GM23338 (cell line): ENCODE measurements at regions not wholly inside any gene's neighbourhood (a gene's known extent, or its start where the extent isn't known, plus 50 kb on each side); places are given as distances from the start of the nearest gene placed in this dataset.

Experiments
- ATAC-seq: fragments of 200-7000 bp; cut with Tn5 transposase; 3 replicates; pipeline ENCODE4 v1.9.1; 2020
- DNase-seq: peaks from one replicate; pipeline ENCODE4 v3.0.0-alpha.2; 2015; ENCODE audit warnings: low spot score
- H2AFZ ChIP-seq: fragments of 200-600 bp; sonication (generic); 2 replicates; pipeline ENCODE4 v1.8.0; 2016; ENCODE audit warnings: antibody characterized with exemption, mild to moderate bottlenecking, moderate library complexity
- H3F3A ChIP-seq: fragments of 200-600 bp; sonication (generic); replicated peaks from 2 replicates; pipeline ENCODE4 v1.8.0; 2017; ENCODE audit warnings: antibody characterized with exemption, mixed run types, low read depth
- H3K27ac ChIP-seq: fragments of 200-600 bp; sonication (generic); 2 replicates; pipeline ENCODE4 v1.6.1; 2016; ENCODE audit warnings: low read depth
- H3K27me3 ChIP-seq: fragments of 200-600 bp; sonication (generic); 2 replicates; pipeline ENCODE4 v1.8.0; 2016; ENCODE audit warnings: mild to moderate bottlenecking, mixed run types, moderate library complexity; ENCODE audit not compliant: insufficient read depth
- H3K36me3 ChIP-seq: fragments of 200-600 bp; sonication (generic); 2 replicates; pipeline ENCODE4 v1.8.0; 2016; ENCODE audit warnings: mild to moderate bottlenecking; ENCODE audit not compliant: insufficient read depth
- H3K4me1 ChIP-seq: fragments of 200-600 bp; sonication (generic); 2 replicates; pipeline ENCODE4 v1.8.0; 2016; ENCODE audit warnings: mild to moderate bottlenecking, moderate library complexity; ENCODE audit not compliant: insufficient read depth
- H3K4me2 ChIP-seq: fragments of 200-600 bp; sonication (generic); 2 replicates; pipeline ENCODE4 v1.7.1; 2017; ENCODE audit warnings: mixed run types
- H3K4me3 ChIP-seq: fragments of 200-600 bp; sonication (generic); 2 replicates; pipeline ENCODE4 v1.6.1; 2016; ENCODE audit warnings: mixed run types
- H3K79me2 ChIP-seq: fragments of 200-600 bp; sonication (generic); replicated peaks from 2 replicates; pipeline ENCODE4 v1.8.0; 2017; ENCODE audit warnings: mild to moderate bottlenecking; ENCODE audit not compliant: insufficient read depth
- H3K9me2 ChIP-seq: fragments of 200-600 bp; sonication (generic); 2 replicates; pipeline ENCODE4 v1.8.0; 2017; ENCODE audit not compliant: insufficient read depth
- H4K20me1 ChIP-seq: fragments of 200-600 bp; sonication (generic); replicated peaks from 2 replicates; pipeline ENCODE4 v1.8.0; 2017; ENCODE audit warnings: mild to moderate bottlenecking; ENCODE audit not compliant: insufficient read depth
- H3K27ac Mint-ChIP-seq: 2 replicates; pipeline ENCODE4 v1.8.0; 2020; ENCODE audit warnings: inconsistent platforms, mild to moderate bottlenecking, moderate library complexity, mixed read lengths
- H3K27me3 Mint-ChIP-seq: 3 replicates; pipeline ENCODE4 v1.8.0; 2022; ENCODE audit warnings: low read depth, mild to moderate bottlenecking, moderate library complexity, mixed read lengths, inconsistent platforms; ENCODE audit not compliant: insufficient read depth, poor library complexity
- H3K36me3 Mint-ChIP-seq: 3 replicates; pipeline ENCODE4 v1.8.0; 2021; ENCODE audit warnings: low read depth, mild to moderate bottlenecking, inconsistent platforms, moderate library complexity, mixed read lengths
- H3K4me1 Mint-ChIP-seq: 3 replicates; pipeline ENCODE4 v1.8.0; 2020; ENCODE audit warnings: mild to moderate bottlenecking, inconsistent platforms, mixed read lengths
- H3K4me3 Mint-ChIP-seq: 3 replicates; pipeline ENCODE4 v1.8.0; 2021; ENCODE audit warnings: moderate library complexity, mild to moderate bottlenecking, inconsistent platforms, mixed read lengths
- H3K9me3 Mint-ChIP-seq: 3 replicates; pipeline ENCODE4 v1.8.0; 2020; ENCODE audit warnings: moderate library complexity, mild to moderate bottlenecking, inconsistent platforms, mixed read lengths
- CREB1 ChIP-seq: fragments of 250-450 bp; sonication (Bioruptor Pico); IDR thresholded peaks from 2 replicates; pipeline ENCODE4 v1.5.0; 2020; ENCODE audit warnings: low read depth, mild to moderate bottlenecking, moderate library complexity
- EZH2 ChIP-seq: fragments of 200-600 bp; sonication (generic); IDR thresholded peaks from one replicate; pipeline ENCODE4 v1.8.0; 2017; ENCODE audit warnings: antibody characterized with exemption, mild to moderate bottlenecking, low read depth; ENCODE audit not compliant: unreplicated experiment
- EZH2phosphoT487 ChIP-seq: fragments of 200-600 bp; sonication (generic); IDR thresholded peaks from one replicate; pipeline ENCODE4 v1.8.1; 2018; ENCODE audit warnings: antibody characterized with exemption; ENCODE audit not compliant: unreplicated experiment
- JUNB ChIP-seq: IDR thresholded peaks from one replicate; pipeline ENCODE4 v1.6.1; 2016; ENCODE audit warnings: antibody characterized with exemption; ENCODE audit not compliant: unreplicated experiment
- NANOG ChIP-seq: IDR thresholded peaks from 2 replicates; pipeline ENCODE4 v1.6.1; 2016; ENCODE audit warnings: antibody characterized with exemption, borderline replicate concordance
- POLR2AphosphoS5 ChIP-seq: IDR thresholded peaks from 2 replicates; pipeline ENCODE4 v1.6.1; 2016; ENCODE audit warnings: antibody characterized with exemption, low read depth
- STAT1 ChIP-seq: IDR thresholded peaks from one replicate; pipeline ENCODE4 v1.6.1; 2016; ENCODE audit warnings: antibody characterized with exemption; ENCODE audit not compliant: unreplicated experiment
- ZNF114 ChIP-seq: fragments of 250-450 bp; sonication (Bioruptor Pico); IDR thresholded peaks from 2 replicates; pipeline ENCODE4 v1.5.0; 2020; ENCODE audit warnings: mild to moderate bottlenecking, moderate library complexity
- ZNF331 ChIP-seq: fragments of 250-450 bp; sonication (Bioruptor Pico); IDR thresholded peaks from 2 replicates; pipeline ENCODE4 v1.5.0; 2020; ENCODE audit warnings: low read depth, mild to moderate bottlenecking, moderate library complexity
- TF ChIP-seq, protein P1 (sequence below), 2 experiments: fragments of 200-600 bp in 1 of 2; sonication (generic) in 1 of 2; conservative IDR thresholded peaks; 2 replicates each; pipeline versions ENCODE4 v1.5.1 to v1.6.1; 2016 to 2017; ENCODE audit warnings: antibody characterized with exemption in 2 of 2, low read depth in 2 of 2, mild to moderate bottlenecking in 2 of 2, moderate library complexity in 1 of 2
- TF ChIP-seq, protein P2 (sequence below): fragments of 250-450 bp; sonication (Bioruptor Pico); IDR thresholded peaks from 2 replicates; pipeline ENCODE4 v1.5.0; 2020; ENCODE audit warnings: mild to moderate bottlenecking, moderate library complexity
- TF ChIP-seq, protein P3 (sequence below): IDR thresholded peaks from one replicate; pipeline ENCODE4 v1.6.1; 2018; ENCODE audit warnings: antibody characterized with exemption; ENCODE audit not compliant: unreplicated experiment
- TF ChIP-seq, protein P4 (sequence below): IDR thresholded peaks from 2 replicates; pipeline ENCODE4 v1.6.1; 2016; ENCODE audit warnings: antibody characterized with exemption

DNA sequence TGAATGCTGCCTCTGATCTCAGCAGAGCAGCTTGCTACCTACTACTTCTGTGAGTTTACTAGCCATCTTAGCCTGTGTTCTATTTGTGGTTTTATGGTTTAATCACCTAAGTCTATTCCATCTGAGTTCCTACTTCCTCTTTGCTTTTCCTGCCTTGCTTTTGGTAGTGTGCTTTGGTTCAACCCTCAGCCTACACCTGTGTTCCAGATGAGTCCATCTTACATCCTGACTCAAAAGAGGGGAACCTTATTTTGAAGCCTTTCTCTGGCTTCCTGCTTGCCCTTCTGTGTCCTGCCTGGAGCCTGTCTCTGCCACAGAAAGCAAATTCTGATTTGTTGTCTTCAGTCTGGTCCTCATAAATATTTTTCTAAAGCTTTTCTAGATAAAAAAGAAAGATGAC lies 530.3 kb upstream of the MEX3C start:
- no peak overlapping the region for H3K27ac Mint-ChIP-seq
- no peaks in the 10 kb centered on the region for H3K9me3 Mint-ChIP-seq
- H3K4me3 ChIP-seq: no peak overlapping the region
- H3F3A ChIP-seq: no peaks in the 10 kb centered on the region
- H3K27me3 Mint-ChIP-seq: no peaks in the 10 kb centered on the region
- peaks cover 3% of the 10 kb centered on the region; the same call in 1 of the 3 replicates for H3K36me3 Mint-ChIP-seq
- DNase-seq: no peak
- no peaks in the 10 kb centered on the region for H3K79me2 ChIP-seq
- ATAC-seq: no peak
- H3K4me2 ChIP-seq: no peak overlapping the region
- no peak overlapping the region for H2AFZ ChIP-seq
- peaks cover 9% of the 10 kb centered on the region; the same call in 2 of the 3 replicates for H3K4me1 Mint-ChIP-seq
- no peak overlapping the region for H3K4me3 Mint-ChIP-seq
- H3K27ac ChIP-seq: no peak overlapping the region
- no peaks in the 10 kb centered on the region for H3K27me3 ChIP-seq
- H3K9me2 ChIP-seq: peaks cover 12% of the 10 kb centered on the region
- no peaks in the 10 kb centered on the region for H3K36me3 ChIP-seq
- TF ChIP-seq JUNB (no peak), ZNF114 (CRISPR knock-in tag) (no peak), CREB1 (CRISPR knock-in tag) (no peak), EZH2phosphoT487 (no peak), POLR2AphosphoS5 (no peak), NANOG (no peak), STAT1 (no peak), EZH2 (no peak), ZNF331 (CRISPR knock-in tag) (no peak)
- TF ChIP-seq, protein P1, sequence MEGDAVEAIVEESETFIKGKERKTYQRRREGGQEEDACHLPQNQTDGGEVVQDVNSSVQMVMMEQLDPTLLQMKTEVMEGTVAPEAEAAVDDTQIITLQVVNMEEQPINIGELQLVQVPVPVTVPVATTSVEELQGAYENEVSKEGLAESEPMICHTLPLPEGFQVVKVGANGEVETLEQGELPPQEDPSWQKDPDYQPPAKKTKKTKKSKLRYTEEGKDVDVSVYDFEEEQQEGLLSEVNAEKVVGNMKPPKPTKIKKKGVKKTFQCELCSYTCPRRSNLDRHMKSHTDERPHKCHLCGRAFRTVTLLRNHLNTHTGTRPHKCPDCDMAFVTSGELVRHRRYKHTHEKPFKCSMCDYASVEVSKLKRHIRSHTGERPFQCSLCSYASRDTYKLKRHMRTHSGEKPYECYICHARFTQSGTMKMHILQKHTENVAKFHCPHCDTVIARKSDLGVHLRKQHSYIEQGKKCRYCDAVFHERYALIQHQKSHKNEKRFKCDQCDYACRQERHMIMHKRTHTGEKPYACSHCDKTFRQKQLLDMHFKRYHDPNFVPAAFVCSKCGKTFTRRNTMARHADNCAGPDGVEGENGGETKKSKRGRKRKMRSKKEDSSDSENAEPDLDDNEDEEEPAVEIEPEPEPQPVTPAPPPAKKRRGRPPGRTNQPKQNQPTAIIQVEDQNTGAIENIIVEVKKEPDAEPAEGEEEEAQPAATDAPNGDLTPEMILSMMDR (conservative IDR thresholded peaks at IDR 0.05; ENCODE audit: low read depth in 2 of 2): no peak
- TF ChIP-seq, protein P2, sequence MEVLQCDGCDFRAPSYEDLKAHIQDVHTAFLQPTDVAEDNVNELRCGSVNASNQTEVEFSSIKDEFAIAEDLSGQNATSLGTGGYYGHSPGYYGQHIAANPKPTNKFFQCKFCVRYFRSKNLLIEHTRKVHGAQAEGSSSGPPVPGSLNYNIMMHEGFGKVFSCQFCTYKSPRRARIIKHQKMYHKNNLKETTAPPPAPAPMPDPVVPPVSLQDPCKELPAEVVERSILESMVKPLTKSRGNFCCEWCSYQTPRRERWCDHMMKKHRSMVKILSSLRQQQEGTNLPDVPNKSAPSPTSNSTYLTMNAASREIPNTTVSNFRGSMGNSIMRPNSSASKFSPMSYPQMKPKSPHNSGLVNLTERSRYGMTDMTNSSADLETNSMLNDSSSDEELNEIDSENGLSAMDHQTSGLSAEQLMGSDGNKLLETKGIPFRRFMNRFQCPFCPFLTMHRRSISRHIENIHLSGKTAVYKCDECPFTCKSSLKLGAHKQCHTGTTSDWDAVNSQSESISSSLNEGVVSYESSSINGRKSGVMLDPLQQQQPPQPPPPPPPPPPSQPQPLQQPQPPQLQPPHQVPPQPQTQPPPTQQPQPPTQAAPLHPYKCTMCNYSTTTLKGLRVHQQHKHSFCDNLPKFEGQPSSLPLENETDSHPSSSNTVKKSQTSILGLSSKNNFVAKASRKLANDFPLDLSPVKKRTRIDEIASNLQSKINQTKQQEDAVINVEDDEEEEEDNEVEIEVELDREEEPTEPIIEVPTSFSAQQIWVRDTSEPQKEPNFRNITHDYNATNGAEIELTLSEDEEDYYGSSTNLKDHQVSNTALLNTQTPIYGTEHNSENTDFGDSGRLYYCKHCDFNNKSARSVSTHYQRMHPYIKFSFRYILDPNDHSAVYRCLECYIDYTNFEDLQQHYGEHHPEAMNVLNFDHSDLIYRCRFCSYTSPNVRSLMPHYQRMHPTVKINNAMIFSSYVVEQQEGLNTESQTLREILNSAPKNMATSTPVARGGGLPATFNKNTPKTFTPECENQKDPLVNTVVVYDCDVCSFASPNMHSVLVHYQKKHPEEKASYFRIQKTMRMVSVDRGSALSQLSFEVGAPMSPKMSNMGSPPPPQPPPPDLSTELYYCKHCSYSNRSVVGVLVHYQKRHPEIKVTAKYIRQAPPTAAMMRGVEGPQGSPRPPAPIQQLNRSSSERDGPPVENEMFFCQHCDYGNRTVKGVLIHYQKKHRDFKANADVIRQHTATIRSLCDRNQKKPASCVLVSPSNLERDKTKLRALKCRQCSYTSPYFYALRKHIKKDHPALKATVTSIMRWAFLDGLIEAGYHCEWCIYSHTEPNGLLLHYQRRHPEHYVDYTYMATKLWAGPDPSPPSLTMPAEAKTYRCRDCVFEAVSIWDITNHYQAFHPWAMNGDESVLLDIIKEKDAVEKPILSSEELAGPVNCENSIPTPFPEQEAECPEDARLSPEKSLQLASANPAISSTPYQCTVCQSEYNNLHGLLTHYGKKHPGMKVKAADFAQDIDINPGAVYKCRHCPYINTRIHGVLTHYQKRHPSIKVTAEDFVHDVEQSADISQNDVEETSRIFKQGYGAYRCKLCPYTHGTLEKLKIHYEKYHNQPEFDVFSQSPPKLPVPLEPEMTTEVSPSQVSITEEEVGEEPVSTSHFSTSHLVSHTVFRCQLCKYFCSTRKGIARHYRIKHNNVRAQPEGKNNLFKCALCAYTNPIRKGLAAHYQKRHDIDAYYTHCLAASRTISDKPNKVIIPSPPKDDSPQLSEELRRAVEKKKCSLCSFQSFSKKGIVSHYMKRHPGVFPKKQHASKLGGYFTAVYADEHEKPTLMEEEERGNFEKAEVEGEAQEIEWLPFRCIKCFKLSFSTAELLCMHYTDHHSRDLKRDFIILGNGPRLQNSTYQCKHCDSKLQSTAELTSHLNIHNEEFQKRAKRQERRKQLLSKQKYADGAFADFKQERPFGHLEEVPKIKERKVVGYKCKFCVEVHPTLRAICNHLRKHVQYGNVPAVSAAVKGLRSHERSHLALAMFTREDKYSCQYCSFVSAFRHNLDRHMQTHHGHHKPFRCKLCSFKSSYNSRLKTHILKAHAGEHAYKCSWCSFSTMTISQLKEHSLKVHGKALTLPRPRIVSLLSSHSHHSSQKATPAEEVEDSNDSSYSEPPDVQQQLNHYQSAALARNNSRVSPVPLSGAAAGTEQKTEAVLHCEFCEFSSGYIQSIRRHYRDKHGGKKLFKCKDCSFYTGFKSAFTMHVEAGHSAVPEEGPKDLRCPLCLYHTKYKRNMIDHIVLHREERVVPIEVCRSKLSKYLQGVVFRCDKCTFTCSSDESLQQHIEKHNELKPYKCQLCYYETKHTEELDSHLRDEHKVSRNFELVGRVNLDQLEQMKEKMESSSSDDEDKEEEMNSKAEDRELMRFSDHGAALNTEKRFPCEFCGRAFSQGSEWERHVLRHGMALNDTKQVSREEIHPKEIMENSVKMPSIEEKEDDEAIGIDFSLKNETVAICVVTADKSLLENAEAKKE (CRISPR knock-in tag): no peak
- TF ChIP-seq, protein P3, sequence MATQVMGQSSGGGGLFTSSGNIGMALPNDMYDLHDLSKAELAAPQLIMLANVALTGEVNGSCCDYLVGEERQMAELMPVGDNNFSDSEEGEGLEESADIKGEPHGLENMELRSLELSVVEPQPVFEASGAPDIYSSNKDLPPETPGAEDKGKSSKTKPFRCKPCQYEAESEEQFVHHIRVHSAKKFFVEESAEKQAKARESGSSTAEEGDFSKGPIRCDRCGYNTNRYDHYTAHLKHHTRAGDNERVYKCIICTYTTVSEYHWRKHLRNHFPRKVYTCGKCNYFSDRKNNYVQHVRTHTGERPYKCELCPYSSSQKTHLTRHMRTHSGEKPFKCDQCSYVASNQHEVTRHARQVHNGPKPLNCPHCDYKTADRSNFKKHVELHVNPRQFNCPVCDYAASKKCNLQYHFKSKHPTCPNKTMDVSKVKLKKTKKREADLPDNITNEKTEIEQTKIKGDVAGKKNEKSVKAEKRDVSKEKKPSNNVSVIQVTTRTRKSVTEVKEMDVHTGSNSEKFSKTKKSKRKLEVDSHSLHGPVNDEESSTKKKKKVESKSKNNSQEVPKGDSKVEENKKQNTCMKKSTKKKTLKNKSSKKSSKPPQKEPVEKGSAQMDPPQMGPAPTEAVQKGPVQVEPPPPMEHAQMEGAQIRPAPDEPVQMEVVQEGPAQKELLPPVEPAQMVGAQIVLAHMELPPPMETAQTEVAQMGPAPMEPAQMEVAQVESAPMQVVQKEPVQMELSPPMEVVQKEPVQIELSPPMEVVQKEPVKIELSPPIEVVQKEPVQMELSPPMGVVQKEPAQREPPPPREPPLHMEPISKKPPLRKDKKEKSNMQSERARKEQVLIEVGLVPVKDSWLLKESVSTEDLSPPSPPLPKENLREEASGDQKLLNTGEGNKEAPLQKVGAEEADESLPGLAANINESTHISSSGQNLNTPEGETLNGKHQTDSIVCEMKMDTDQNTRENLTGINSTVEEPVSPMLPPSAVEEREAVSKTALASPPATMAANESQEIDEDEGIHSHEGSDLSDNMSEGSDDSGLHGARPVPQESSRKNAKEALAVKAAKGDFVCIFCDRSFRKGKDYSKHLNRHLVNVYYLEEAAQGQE: no peak
- TF ChIP-seq, protein P4, sequence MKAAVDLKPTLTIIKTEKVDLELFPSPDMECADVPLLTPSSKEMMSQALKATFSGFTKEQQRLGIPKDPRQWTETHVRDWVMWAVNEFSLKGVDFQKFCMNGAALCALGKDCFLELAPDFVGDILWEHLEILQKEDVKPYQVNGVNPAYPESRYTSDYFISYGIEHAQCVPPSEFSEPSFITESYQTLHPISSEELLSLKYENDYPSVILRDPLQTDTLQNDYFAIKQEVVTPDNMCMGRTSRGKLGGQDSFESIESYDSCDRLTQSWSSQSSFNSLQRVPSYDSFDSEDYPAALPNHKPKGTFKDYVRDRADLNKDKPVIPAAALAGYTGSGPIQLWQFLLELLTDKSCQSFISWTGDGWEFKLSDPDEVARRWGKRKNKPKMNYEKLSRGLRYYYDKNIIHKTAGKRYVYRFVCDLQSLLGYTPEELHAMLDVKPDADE: no peak
- H4K20me1 ChIP-seq: no peaks in the 10 kb centered on the region
- H3K4me1 ChIP-seq: no peaks in the 10 kb centered on the region
